IPS-NIHi11 (cell line): ENCODE measurements at regions not wholly inside any gene's neighbourhood (a gene's known extent, or its start where the extent isn't known, plus 50 kb on each side); places are given as distances from the start of the nearest gene placed in this dataset.

ENCODE experiments used
- DNase-seq: peaks from one replicate; pipeline ENCODE4 v3.0.0; 2012; ENCODE audit warnings: mixed read lengths, low spot score

DNA sequence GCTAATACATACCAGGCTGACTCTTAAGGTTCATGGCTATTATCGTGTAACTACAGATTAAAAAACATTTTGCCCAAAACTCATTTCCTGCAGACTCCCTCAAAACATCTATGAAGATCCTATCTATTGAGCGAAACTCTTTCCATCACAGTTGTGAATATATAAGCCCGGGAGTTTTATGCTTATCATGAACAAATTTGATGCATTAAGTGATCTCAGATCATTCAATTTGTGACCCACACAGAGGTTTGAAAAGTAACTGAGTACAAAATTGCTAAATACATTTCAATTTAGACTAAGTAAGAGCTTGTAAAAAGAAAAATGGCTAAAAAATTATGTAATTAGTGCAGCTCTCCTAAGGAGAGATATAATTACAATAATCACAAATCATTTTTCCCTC is 1228.8 kb upstream of the TENM4 start:
- DNase-seq, result no peak

DNA sequence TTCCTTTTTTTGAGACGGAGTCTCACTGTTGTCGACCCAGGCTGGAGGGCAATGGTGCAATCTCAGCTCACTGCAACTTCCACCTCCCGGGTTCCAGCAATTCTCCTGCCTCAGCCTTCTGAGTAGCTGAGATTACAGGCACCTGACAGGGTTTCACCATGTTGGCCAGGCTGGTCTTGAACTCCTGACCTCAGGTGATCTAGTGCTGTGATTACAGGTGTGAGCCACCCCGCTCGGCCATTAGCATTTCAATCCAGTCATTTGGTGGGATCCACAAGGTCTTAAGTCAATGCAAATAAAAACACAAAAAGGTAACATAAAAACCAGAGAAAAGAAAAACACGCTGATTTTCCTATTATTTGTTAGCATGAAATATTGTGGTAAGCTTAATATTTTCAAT is 1227.2 kb upstream of the TENM4 start:
- no peak for DNase-seq

DNA sequence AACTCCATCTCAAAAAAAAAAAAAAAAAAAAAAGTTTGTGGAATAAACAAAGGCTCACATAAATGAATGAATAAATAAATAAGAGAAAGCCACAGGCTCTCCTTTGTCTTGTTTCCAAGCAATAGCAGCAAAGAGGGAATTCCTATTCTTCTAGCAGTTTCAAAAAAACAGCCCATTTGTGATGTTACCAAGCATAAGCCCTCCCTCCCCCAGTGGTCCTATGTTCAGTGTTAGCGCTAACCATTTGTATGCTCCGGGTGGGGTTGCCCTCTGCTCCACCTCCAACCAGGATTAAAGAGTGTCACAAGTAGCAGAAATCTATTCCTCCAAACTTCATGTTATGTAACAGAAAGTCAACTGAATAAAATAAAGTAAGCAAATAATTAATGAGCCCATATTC is 1215.0 kb upstream of the TENM4 start:
- no peak for DNase-seq

DNA sequence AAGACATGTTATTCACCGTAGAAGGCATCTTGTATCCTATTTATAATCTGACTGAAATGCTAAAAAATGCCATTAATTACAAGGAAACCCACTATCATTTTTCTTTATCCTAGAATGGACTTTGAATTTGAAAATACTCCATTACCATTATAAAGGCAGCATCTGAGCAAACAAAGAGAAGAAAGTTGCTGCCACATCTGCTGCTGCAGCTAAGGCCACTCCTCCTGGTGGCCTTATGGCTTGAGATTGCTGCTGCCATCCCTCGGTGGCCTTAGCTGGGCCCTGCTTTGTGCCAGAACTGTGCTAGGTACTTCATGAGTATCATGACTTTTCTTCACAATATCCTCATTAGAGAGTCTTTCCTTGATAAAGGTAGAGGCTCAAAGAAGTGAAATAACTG is 1210.1 kb upstream of the TENM4 start:
- DNase-seq, result no peak

DNA sequence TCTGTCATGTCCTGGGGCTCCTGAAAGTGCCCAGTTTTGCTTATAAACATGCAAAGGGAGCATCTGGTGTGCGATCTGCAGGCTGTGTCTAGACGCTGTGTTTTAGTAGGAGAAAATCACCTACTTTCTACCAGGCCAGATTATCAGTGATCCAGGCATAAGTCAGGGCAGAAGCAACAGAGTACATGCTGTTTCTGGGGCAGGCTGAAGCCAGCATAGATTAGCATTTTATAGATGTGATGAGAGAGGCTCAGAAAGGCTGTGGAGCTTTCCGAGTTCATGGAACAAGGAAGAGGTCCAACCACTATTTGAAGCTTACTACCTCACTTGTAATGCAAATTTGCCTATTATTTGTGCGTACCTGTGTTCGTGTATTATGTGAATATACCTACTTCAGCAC is 1208.4 kb upstream of the TENM4 start:
- no peak for DNase-seq

DNA sequence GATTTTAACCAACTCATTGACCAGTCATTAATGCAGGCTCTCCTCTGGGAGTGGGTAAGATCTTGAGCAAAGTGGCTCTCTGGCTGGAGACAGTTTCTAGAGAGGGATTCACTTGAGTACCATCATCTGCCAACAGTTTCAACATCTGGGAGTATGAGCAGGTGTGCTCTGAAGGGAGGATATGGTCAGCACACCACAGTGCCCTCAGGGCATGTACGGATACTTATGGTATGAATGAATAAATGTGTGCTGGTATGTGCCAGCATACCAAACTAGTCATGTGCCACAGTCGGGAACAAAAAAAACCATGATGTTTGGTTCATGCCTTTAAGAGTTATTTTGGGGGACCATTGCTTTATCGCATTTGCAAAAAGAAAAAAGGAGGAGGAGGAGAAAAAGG is 1197.5 kb upstream of the TENM4 start:
- DNase-seq, result no peak

DNA sequence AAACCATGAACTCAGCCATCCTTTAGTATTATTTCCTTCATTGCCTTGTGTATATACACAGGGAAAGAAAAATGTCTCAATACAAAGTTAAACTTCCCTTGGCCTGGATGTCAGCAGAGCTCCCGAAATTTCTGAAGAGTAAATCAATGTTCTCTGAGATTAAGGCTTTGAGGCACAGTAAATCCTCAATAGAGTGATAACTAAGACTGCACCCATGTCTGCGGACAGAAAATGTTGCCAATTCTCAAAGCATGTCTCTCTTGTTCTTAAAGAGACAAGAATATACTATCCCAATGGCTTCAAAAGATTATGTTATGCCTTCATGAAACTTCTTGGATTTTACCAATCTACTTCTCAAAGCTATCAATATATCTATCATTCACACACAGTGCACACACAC is 1196.7 kb upstream of the TENM4 start:
- no peak for DNase-seq

DNA sequence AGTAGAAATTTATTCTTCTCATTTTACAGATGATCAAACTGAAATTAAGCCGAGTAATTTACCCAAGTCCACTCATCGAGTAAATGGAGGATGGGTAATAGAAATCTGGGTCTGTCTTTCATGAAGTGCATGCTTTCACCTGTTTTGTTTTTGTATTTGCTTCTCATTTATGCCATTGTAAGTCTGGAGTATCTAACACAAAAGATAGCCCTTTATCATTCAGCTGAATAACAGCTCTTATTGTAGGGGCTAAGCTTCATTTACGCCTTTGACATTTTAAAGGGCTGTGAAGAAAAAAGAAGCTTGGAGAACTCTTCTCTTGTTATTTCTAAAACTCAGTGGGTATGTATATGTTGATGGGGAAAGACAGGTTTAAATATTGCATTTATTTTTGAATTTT is 1196.2 kb upstream of the TENM4 start:
- no peak for DNase-seq

DNA sequence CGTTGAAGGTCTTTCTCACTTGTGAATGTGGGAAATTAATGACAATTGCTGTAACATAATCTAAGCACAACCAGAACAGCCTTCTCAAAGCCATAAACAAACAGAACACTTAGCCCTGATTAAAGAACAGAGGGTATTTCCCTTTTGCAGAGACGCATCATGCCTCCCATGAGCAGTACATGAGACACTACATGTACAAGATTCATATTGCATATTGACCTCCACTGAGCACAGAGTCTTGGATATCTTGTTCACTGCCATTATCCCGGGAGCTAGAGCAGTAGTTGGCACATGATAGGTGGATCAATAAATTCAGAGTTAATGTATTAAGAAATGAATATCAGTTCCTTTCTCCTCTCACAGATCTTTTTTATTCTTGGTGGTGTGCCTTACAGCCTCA is 1194.3 kb upstream of the TENM4 start:
- DNase-seq, result no peak

DNA sequence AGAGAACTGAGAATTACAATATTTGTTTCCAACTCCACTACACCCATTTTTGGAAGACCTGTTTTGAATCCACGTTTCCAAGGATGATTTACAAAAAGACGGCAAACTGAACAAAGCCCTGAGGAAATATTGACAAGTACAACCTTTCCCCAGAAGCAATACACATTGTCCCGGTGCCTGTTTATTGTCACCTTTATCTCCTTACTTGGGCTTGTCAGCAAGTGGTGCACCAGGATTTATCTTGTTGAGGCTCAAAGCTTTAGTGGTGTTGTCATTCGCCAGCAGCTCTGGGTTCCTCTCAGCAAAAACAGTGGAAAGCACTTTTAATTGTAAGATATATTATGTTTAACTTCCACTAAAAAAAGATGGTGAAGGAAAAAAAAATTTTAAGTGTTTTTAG is 1191.9 kb upstream of the TENM4 start:
- DNase-seq, result no peak

DNA sequence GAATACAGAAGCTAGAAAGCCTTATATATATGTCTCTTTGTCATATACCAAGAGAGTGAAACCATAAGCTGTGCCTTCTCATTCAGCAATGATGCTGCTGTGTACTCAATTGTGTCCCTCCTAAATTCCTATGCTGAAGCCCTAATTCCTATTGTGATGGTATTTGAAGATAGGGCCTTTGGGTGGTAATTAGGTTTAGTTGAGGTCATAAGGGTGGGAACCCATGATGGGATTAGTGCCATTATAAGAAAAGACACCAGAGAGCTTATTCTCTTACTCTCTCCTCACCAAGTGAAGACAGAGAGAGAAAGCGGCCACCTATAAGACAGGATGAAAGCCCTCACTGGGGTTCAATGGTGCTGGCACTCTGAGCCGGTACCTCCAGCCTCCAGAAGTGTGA is 1191.3 kb upstream of the TENM4 start:
- no peak for DNase-seq

DNA sequence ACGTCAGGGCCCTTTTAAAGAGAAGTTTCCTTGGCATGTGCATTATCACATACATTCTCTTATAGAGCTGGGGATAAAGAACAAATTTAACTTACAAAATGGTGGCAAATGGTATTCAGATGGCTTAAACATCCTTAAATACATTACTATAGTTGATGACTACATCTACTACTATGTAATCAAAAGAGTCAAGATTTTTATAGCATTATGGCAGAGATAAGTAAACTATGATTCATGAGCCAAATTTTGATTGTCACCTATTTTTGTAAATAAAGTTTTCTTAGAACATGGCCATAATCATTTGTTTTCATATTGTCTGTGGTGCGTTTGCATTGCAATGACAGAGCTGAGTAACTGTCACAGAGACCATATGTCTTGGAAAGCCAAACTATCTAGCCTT is 1188.6 kb upstream of the TENM4 start:
- no peak for DNase-seq

DNA sequence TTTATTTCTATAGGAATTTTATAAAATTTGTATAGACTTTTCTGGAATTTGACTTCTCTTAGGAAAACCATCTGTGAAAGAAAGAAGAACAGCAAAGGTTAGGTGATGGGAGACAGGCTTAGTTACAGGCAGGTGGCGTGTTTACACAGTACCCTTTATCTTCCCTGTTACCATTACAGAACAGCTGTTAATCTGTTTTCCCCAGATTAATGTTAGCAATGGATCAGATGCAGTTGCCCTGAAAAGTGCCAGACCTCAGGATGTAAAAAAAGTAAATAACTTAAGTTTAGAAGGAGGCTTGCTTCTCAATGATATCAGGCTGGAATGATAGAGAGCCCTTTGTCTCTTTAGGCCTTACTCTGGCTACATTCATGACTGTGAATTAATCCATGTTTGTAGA is 1186.5 kb upstream of the TENM4 start:
- no peak for DNase-seq

DNA sequence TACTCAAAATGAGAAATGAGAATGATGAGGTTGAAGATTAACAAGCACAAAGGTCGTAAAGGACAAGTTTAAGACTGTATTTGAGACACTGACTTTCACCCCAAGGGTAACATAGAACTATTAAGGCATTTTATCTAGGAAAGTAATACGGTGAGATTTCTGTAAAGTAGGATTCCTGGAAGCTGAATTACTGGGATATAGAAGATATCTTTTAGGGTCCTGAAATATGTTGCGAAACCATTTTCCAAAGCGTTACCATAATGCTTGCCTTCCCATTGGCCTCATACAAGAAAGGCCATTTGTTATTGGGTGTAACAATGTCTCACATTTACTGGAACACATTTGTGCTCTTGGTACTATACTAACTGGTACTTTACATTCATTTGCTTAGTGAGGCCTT is 1185.9 kb upstream of the TENM4 start:
- DNase-seq, result no peak

DNA sequence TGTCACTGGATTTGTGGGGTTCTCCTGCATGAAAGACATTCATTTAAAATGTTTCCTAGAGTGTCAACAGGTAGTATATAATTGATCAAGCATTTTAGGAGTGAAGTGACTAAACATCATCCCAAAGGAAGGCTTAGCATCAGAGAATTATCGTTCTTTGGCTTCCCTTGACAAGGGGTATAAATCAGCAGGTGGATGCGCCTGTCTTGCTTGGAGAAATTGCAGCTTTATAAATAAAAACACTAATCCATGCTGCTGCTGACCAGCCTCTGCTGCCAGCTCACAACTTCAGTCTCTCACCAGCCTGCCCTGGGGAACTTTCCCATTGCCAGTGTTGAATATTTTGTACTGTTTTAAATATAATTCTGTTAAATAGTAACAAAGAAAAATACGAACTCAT is 1184.7 kb upstream of the TENM4 start:
- DNase-seq, result no peak

DNA sequence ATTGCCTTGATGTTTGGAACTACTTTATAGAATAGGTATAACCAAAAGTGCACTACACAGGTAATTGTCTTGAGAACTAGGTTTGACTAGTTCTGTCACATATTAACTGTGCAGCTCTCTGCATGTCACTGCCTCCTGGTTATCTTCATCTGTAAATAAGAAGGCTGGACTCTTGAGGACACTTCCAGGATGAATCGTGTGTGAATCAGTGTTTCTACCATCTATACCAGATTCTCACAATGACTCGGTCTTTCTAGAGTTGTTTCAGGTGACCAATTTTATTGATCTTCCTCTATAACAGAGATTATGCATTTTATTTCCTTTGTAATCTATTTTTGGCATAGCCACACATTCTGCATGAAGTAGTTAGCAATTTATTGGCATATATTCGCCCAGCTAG is 1181.0 kb upstream of the TENM4 start:
- no peak for DNase-seq

DNA sequence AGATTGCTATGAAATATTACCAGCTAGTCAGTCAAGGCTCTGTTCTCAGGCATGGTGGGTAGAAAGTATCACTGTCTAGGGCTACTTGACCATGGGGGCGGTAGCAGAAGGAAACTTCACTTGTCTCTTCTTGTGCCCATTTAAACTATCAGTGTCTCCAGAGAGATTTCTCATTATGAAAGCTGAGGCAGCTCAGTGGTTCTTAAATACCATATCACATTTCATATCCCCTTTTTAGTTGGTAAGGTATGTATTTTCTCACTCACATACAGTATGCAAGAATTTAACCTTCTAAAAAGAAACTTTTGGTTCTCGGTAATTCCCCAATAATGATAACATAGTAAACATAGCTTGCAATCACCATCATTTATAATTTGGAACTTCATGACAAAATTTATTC is 1180.0 kb upstream of the TENM4 start:
- no peak for DNase-seq

DNA sequence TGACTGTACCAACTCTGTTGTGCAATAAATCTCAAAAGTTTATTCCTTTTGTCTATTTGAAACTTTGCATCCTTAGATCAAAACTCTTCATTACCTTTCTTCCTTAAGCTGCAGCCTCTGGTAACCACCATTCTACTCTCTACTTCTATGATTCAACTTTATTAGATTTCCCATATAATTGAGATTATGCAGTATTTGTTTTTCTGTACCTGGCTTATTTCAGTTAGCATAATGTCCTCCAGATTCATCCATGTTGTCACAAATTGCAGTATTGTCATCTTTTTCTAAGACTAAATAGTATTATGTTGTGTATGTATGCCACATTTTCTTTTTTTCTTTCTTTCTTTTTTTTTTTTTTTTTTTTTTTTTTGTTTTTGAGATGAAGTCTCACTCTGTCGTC is 1176.3 kb upstream of the TENM4 start:
- DNase-seq, result no peak

DNA sequence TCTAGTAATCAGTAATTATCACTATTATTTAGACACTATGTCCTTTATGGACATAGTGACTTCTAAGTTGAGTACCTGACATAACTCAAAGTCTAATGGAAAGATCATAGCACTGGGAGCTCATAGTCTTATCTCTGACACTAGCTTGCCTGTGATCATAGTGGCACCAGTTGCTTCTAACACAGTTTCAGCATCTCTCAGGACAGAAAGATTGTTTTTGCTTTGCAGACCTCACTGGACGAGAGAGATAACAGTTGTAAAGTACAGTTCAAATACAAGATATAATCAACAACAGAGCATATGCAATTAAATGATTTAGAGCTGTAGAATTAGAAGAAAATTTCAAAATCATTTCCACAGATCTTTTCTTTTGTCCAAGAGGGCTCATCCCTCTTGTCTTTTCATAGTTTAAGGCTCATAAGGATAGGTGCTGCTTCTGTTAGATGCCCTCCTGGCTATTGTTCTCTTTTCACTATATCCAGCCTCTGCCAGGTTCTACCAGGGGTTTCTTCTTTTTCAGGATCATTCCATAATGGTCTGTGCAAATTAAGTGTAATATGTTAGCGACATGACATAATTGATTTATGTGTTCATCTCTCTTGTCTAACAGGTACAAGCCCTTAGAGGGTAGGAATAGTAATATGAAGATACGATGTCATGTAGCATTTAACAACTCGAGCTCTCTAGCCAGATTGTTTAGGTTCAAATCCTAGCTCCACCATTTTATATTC is 1175.4 kb upstream of the TENM4 start:
- DNase-seq, result no peak

DNA sequence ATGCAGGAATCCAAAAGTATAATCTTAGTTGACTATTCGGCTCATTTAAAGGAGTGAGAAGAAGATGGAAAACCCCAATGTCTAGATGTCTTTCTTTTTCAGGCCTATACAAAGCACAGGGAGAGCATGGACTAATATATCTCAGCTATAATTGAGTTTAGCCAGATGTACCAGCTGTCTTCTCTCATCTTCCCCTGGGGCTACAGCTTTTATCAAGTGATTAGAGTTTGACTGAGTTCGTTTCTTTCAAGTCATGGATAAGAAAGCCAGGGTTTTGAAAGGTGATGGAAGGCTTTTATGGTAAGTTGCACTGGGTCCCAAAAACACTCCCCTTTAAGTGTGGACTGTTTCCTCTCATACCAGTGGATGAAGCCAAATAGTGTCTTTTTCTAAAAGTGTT is 1172.8 kb upstream of the TENM4 start:
- DNase-seq, result no peak

DNA sequence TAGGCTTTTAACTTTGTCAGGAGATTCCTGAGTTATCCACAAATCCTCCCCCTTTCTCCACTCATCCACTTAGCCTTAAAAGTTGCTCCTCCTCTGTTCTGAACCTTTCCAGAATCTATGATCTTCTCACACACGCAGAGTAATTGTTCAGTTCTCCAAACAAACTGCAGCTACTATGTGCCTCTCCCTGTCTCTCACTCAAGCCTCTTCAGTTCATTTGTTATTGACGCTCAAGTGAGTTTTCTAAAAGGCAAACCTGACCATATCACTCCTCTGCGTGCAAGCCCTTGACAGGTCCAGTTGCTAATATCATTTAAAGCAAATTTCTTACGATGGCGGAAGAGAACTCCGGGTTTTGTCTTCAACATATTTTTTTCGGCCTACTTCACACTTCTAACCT is 1169.7 kb upstream of the TENM4 start:
- no peak for DNase-seq

DNA sequence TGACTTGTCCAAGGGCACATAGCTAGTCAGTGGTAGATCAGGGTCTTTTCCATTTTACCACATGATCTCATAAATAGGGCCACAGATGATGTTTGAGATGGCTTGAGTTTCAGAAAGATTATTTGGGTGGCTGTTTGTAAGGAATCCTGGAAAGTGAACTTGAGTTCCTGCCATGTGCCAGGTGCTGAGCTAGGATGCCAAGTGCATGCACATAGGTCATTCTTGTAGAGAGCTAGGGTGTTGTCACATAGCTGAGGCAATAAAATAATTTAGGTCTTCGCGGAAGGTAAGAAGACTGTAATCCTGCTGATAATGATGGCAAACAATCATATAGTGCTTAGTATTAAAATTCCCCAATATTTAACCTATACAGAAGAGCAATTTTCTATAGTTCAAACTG is 1162.6 kb upstream of the TENM4 start:
- no peak for DNase-seq

DNA sequence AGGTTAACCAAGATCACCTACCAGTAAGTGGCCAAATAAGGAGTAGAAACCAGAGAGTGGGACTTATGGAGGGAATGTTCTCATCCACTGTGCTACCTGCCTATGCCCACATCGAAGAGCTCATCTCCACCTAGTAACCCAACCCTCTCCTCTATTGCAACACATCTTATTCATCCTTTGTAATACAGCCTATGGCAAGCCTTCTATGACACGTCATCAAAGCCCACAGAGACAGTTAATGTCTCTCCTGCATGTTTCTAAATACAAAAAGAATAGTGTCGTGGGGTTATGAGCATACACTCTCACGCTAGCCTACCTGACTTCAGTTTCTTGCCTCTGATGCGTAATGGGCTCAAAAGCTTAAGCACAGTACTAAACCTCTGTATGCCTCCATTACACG is 1158.1 kb upstream of the TENM4 start:
- no peak for DNase-seq

DNA sequence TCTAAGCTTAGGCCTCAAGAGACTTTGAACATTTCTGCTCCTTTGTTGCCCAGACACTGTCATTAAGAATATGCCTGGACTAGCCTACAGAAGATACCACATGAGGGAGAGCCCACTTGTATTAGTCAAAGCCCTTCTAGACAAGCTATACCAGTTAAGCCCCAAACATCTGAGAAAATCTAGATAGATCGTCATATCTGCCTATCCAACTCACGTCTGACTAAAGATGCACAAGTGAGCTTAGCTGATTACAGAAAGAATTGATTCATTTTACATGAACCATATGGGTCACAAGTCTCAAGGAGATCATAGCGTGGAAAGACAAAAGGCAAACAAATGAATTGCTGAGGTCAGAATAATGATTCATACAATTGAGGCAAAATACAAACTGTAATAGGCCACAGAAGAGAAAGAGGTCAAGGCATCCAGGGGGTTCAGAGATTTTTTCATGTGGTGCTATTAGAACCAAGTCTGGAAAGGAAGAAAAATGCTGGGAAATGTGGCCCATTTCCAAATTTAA is 1155.5 kb upstream of the TENM4 start:
- no peak for DNase-seq

DNA sequence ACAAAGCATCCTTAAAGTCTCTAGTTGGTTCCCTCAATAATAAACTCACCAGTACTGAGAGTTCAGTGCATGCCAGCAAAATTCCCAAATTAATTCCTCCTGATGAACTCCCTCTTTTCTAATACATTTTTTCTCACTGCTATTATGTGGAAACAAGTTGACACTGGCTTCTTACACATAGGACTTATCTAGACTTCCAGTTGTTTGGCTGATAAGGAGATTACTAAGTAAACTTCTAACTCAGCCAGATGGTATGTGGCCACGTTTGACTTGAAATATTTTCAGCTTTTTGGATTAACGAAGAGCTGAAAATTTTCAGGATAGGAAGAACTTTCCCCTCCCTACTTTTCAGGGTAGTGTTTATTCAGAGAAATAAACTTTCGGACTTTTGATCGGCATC is 1154.2 kb upstream of the TENM4 start:
- DNase-seq, result no peak
